H1 (cell line): ENCODE measurements at regions not wholly inside any gene's neighbourhood (a gene's known extent, or its start where the extent isn't known, plus 50 kb on each side); places are given as distances from the start of the nearest gene placed in this dataset.

Source experiments
- CTCF ChIA-PET: fragments of 300-600 bp; sonication (Branson Sonifier 250); formaldehyde crosslinking; loops from one replicate; lab custom pipeline; 2021; ENCODE audit not compliant: partially characterized antibody; lab: Charles Lee
- POLR2A ChIA-PET: fragments of 300-600 bp; sonication (Branson Sonifier 250); formaldehyde crosslinking; loops from one replicate; lab custom pipeline; 2021; ENCODE audit warnings: inconsistent platforms; ENCODE audit not compliant: partially characterized antibody; lab: Charles Lee
- DNase-seq, 2 experiments: peaks; one replicate each; pipeline versions ENCODE4 v3.0.0 to v3.0.0-alpha.2; 2010 to 2022; ENCODE audit warnings: low spot score in 2 of 2, low read depth in 1 of 2, mixed read lengths in 1 of 2
- FAIRE-seq: peaks from 2 replicates; lab custom pipeline; 2011; peaks lifted over from hg19 to GRCh38; lab: Jason Lieb, UNC
- H2AFZ ChIP-seq: 2 replicates; pipeline ENCODE4 v1.8.1; 2012; ENCODE audit warnings: low read length, inconsistent platforms
- H2AK5ac ChIP-seq: 2 replicates; pipeline ENCODE4 v1.6.1; 2013; ENCODE audit warnings: low read depth, low read length
- H2BK120ac ChIP-seq: replicated peaks from 2 replicates; pipeline ENCODE3; 2013; ENCODE audit warnings: low read depth, low read length, inconsistent platforms
- H2BK12ac ChIP-seq: 2 replicates; pipeline ENCODE4 v1.6.1; 2013; ENCODE audit warnings: low read depth, low read length
- H2BK15ac ChIP-seq: 2 replicates; pipeline ENCODE4 v1.6.1; 2013; ENCODE audit warnings: low read length
- H2BK20ac ChIP-seq: 2 replicates; pipeline ENCODE4 v1.6.1; 2013; ENCODE audit warnings: low read length
- H2BK5ac ChIP-seq: 2 replicates; pipeline ENCODE4 v1.6.1; 2013; ENCODE audit warnings: low read depth, low read length
- H3K14ac ChIP-seq: 2 replicates; pipeline ENCODE4 v1.6.1; 2013; ENCODE audit warnings: inconsistent platforms; ENCODE audit not compliant: insufficient read length
- H3K18ac ChIP-seq: 2 replicates; pipeline ENCODE4 v1.6.1; 2013; ENCODE audit warnings: low read length; ENCODE audit errors: extremely low read depth
- H3K23ac ChIP-seq: 2 replicates; pipeline ENCODE4 v1.6.1; 2013; ENCODE audit warnings: inconsistent platforms; ENCODE audit not compliant: insufficient read length
- H3K23me2 ChIP-seq: 2 replicates; pipeline ENCODE4 v1.6.1; 2013; ENCODE audit warnings: low read depth, low read length
- H3K27ac ChIP-seq: 2 replicates; pipeline ENCODE4 v1.6.1; 2011; ENCODE audit warnings: low read depth, low read length, inconsistent platforms
- H3K27me3 ChIP-seq, 4 experiments: replicated peaks in 1 of 4; 1 replicate in 1 of 4; 2 replicates in 3 of 4; pipeline versions ENCODE4 v1.6.1 to v1.8.1; 2011 to 2013; ENCODE audit warnings: low read length in 3 of 4, mild to moderate bottlenecking in 3 of 4, inconsistent platforms in 2 of 4, mixed read lengths in 2 of 4, moderate library complexity in 1 of 4; ENCODE audit not compliant: control insufficient read depth in 3 of 4, insufficient read depth in 3 of 4; ENCODE audit errors: extremely low read depth in 1 of 4
- H3K36me3 ChIP-seq, 4 experiments: 2 replicates each; pipeline versions ENCODE4 v1.6.1 to v1.8.1; 2011 to 2013; ENCODE audit warnings: mild to moderate bottlenecking in 4 of 4, low read length in 3 of 4, moderate library complexity in 2 of 4, control low read depth in 1 of 4, inconsistent platforms in 1 of 4; ENCODE audit not compliant: insufficient read depth in 4 of 4, control insufficient read depth in 2 of 4
- H3K4ac ChIP-seq: replicated peaks from 2 replicates; pipeline ENCODE3; 2013; ENCODE audit warnings: low read length, low read depth, mixed read lengths, inconsistent platforms; ENCODE audit not compliant: insufficient read length
- H3K4me1 ChIP-seq, 4 experiments: replicated peaks in 1 of 4; 1 replicate in 1 of 4; 2 replicates in 3 of 4; pipeline versions ENCODE4 v1.6.1 to v1.8.1; 2011 to 2013; ENCODE audit warnings: low read length in 3 of 4, inconsistent platforms in 2 of 4, mixed read lengths in 1 of 4; ENCODE audit not compliant: insufficient read depth in 4 of 4, control insufficient read depth in 3 of 4
- H3K4me2 ChIP-seq, 2 experiments: 2 replicates each; pipeline versions ENCODE4 v1.6.1 to v1.8.1; 2011 to 2013; ENCODE audit warnings: low read depth in 2 of 2, low read length in 2 of 2, control low read depth in 1 of 2, inconsistent platforms in 1 of 2, mild to moderate bottlenecking in 1 of 2; ENCODE audit not compliant: insufficient read depth in 1 of 2
- H3K4me3 ChIP-seq, 4 experiments: fragments of 200-600, 300-600 bp in 1 of 4; sonication (generic), shearing (Covaris generic), sonication (Bioruptor Twin) in 1 of 4; 2 replicates each; pipeline versions ENCODE4 v1.5.1 to v1.8.1; 2011 to 2016; ENCODE audit warnings: low read length in 4 of 4, low read depth in 3 of 4, control low read depth in 2 of 4, inconsistent platforms in 2 of 4, mild to moderate bottlenecking in 2 of 4, mixed read lengths in 1 of 4, moderate library complexity in 1 of 4; ENCODE audit not compliant: insufficient read depth in 2 of 4; ENCODE audit errors: extremely low read depth in 1 of 4
- H3K56ac ChIP-seq: replicated peaks from 2 replicates; pipeline ENCODE3; 2013; ENCODE audit warnings: low read depth, mild to moderate bottlenecking, mixed read lengths, low read length, inconsistent platforms; ENCODE audit not compliant: insufficient read length
- H3K79me1 ChIP-seq: 2 replicates; pipeline ENCODE4 v1.6.1; 2013; ENCODE audit warnings: low read depth, low read length, control low read depth
- H3K79me2 ChIP-seq, 2 experiments: 2 replicates each; pipeline versions ENCODE4 v1.6.1 to v1.8.1; 2012 to 2013; ENCODE audit warnings: low read length in 2 of 2, mild to moderate bottlenecking in 2 of 2, inconsistent platforms in 1 of 2; ENCODE audit not compliant: insufficient read depth in 2 of 2, control insufficient read depth in 1 of 2
- H3K9ac ChIP-seq, 4 experiments: replicated peaks in 1 of 4; 1 replicate in 1 of 4; 2 replicates in 3 of 4; pipeline versions ENCODE4 v1.6.1 to v1.8.1; 2011 to 2013; ENCODE audit warnings: low read depth in 3 of 4, low read length in 3 of 4, control low read depth in 2 of 4, mild to moderate bottlenecking in 2 of 4, moderate library complexity in 2 of 4, inconsistent platforms in 1 of 4; ENCODE audit errors: extremely low read depth in 1 of 4
- H3K9me3 ChIP-seq, 2 experiments: 2 replicates each; pipeline versions ENCODE4 v1.6.1 to v1.8.1; 2012 to 2013; ENCODE audit warnings: mild to moderate bottlenecking in 2 of 2, moderate library complexity in 2 of 2, control low read depth in 1 of 2, inconsistent platforms in 1 of 2, low read depth in 1 of 2, low read length in 1 of 2, mixed read lengths in 1 of 2; ENCODE audit not compliant: insufficient read depth in 2 of 2
- H4K20me1 ChIP-seq, 2 experiments: replicated peaks in 1 of 2; 2 replicates each; pipeline versions ENCODE3 to v1.8.1; 2011 to 2013; ENCODE audit warnings: inconsistent platforms in 2 of 2, low read length in 2 of 2, mild to moderate bottlenecking in 1 of 2; ENCODE audit not compliant: insufficient read depth in 2 of 2, control insufficient read depth in 1 of 2
- H4K5ac ChIP-seq: 2 replicates; pipeline ENCODE4 v1.6.1; 2013; ENCODE audit warnings: low read length, low read depth, mixed read lengths, inconsistent platforms; ENCODE audit not compliant: insufficient read length
- H4K8ac ChIP-seq: 2 replicates; pipeline ENCODE4 v1.8.0; 2013; ENCODE audit warnings: mild to moderate bottlenecking, moderate library complexity, low read length, inconsistent platforms; ENCODE audit not compliant: insufficient read depth; ENCODE audit errors: extremely low read depth
- H4K91ac ChIP-seq: replicated peaks from 2 replicates; pipeline ENCODE3; 2013; ENCODE audit warnings: low read length, mixed read lengths, inconsistent platforms; ENCODE audit not compliant: insufficient read length
- ATF2 ChIP-seq: IDR thresholded peaks from 2 replicates; pipeline ENCODE4 v1.6.1; 2012; ENCODE audit warnings: low read length, inconsistent platforms
- BACH1 ChIP-seq: IDR thresholded peaks from 2 replicates; pipeline ENCODE4 v1.6.1; 2012; ENCODE audit warnings: low read length, improper control_type of control experiment
- KDM4A ChIP-seq: IDR thresholded peaks from one replicate; pipeline ENCODE4 v1.7.1; 2012; ENCODE audit warnings: low read depth, mild to moderate bottlenecking, moderate library complexity, low read length, inconsistent platforms; ENCODE audit not compliant: severe bottlenecking
- KDM5A ChIP-seq: fragments of 200-600 bp; IDR thresholded peaks from 2 replicates; pipeline ENCODE4 v1.7.1; 2012; ENCODE audit warnings: mild to moderate bottlenecking, low read length, inconsistent platforms, mixed read lengths
- MAFK ChIP-seq: IDR thresholded peaks from 2 replicates; pipeline ENCODE4 v1.6.1; 2012; ENCODE audit warnings: low read depth, mild to moderate bottlenecking, improper control_type of control experiment, low read length
- RAD21 ChIP-seq, 2 experiments: IDR thresholded peaks in 1 of 2; conservative IDR thresholded peaks in 1 of 2; 2 replicates each; pipeline ENCODE4 v1.6.1; 2011; ENCODE audit warnings: low read depth in 2 of 2, low read length in 2 of 2, improper control_type of control experiment in 1 of 2, inconsistent platforms in 1 of 2, mild to moderate bottlenecking in 1 of 2, moderate library complexity in 1 of 2
- TEAD4 ChIP-seq: IDR thresholded peaks from 2 replicates; pipeline ENCODE4 v1.6.1; 2012; ENCODE audit warnings: low read depth, low read length, inconsistent platforms, mixed read lengths
- ZNF274 ChIP-seq: IDR thresholded peaks from 2 replicates; pipeline ENCODE4 v1.7.0; 2012; ENCODE audit warnings: low read length, borderline replicate concordance; ENCODE audit errors: extremely low read depth
- WGBS, 2 experiments: shearing (Covaris generic) in 1 of 2; methylation state at CpG; one replicate each; pipeline versions ENCODE4 v1.1.6 to v1.1.7; 2013 to 2015; ENCODE audit warnings: low lambda C conversion rate in 2 of 2, mixed read lengths in 2 of 2, inconsistent platforms in 1 of 2, low coverage in 1 of 2, missing lambda C conversion rate in 1 of 2; ENCODE audit not compliant: insufficient replicate concordance in 2 of 2, insufficient coverage in 1 of 2, insufficient read length in 1 of 2; ENCODE audit errors: extremely low coverage in 1 of 2, missing lambda C conversion rate in 1 of 2; 5-methylcytosine and 5-hydroxymethylcytosine counted together

DNA sequence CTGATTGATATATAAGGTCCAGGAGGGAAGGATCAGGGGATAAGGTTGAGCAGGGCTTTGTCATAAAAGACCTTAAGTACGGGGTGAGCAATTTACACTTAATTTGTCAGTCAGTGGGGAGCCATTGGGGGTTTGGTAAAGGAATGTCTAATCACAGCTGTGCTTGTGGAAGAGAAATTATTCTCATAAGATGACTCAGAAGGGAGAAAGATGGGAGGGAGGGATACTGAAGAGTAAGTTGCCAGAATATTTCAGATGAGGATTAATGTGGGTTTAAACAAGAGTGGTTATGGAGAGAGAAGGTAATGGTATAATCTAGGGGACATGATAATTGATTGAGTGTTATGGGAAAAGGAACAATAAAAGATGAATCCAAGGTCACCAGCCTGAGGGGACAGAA, 500.1 kb upstream of the CCDC196 start:
- Histone ChIP-seq H2AFZ (no peak overlapping the region), H3K27me3 (no peaks in the 10 kb centered on the region), H3K18ac (no peak overlapping the region), H4K5ac (no peak overlapping the region), H3K79me2 (no peaks in the 10 kb centered on the region), H2BK5ac (no peak overlapping the region), H4K8ac (no peak overlapping the region), H3K23me2 (peaks cover 3% of the 10 kb centered on the region; the same call in 1 of the 2 replicates), H2BK120ac (no peak overlapping the region), H2BK15ac (no peak overlapping the region), H3K4me2 (no peak overlapping the region), H3K4me3 (no peak overlapping the region), H3K23ac (no peak overlapping the region), H3K4ac (no peak overlapping the region), H3K9me3 (no peaks in the 10 kb centered on the region), H3K27ac (no peak overlapping the region), H3K56ac (no peak overlapping the region), H4K20me1 (no peaks in the 10 kb centered on the region), H2BK12ac (no peak overlapping the region), H3K14ac (no peak overlapping the region), H3K36me3 (no peaks in the 10 kb centered on the region), H3K9ac (no peak overlapping the region), H2BK20ac (no peak overlapping the region), H3K4me1 (no peaks in the 10 kb centered on the region), H4K91ac (no peak overlapping the region), H3K79me1 (no peaks in the 10 kb centered on the region), H2AK5ac (no peak overlapping the region)
- POLR2A ChIA-PET = no interaction called here
- CTCF ChIA-PET = no interaction called here
- FAIRE-seq = no peak
- WGBS, 2 experiments = 94% methylated on average over 1 of the region's 1 CpG; no CpG with 5 or more reads in 1 of the 2 experiments
- no peak for DNase-seq
- TF ChIP-seq BACH1 = no peak
- no peak for TF ChIP-seq KDM5A
- TF ChIP-seq RAD21 (IDR thresholded peaks at IDR 0.05 in 1 of 2, conservative IDR thresholded peaks at IDR 0.05 in 1 of 2; ENCODE audit: low read depth in 2 of 2, low read length in 2 of 2) = no peak
- no peak for TF ChIP-seq TEAD4
- TF ChIP-seq MAFK = no peak
- no peak for TF ChIP-seq ZNF274
- TF ChIP-seq KDM4A = no peak
- TF ChIP-seq ATF2 = no peak
